ENCODE measurements at regions not wholly inside any gene's neighbourhood (a gene's known extent, or its start where the extent isn't known, plus 50 kb on each side); places are given as distances from the start of the nearest gene placed in this dataset.
"Not testable (repeated sequence)": the region's sequence is repeated elsewhere in the genome, so short reads cannot be mapped to it uniquely, and the experiment has no call there.

DNA sequence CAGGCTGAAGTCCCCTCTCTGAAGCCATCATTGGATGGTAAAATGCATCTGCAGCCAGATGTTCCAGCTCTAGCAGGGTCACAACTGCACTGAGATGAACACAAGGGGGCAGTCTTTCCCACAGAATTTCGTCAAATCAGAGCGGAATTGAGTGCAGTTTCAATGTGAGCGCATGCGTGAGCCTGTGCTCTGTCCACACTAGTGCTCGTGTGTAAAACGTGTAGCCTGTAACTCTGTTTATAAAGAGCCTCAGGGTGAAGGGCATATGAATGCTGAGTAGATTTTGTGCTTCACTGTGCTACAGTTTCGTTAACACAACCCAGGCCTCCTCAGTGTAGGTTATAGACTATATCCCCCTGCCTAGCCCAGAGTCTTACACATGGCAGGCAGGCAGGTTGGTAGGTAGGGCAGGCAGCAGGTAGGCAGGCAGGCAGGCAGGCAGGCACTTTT is 92.7 kb upstream of the GOLGA6L4 start:
- Histone ChIP-seq H3K4me3 (ENCODE audit: low read depth, low read length) (peak overlapping the region; percentile 33), H3K4me1 (no peaks in the 10 kb centered on the region), H3K36me3 (no peaks in the 10 kb centered on the region), H3K9me3 (no peaks in the 10 kb centered on the region), H3K27me3 (no peaks in the 10 kb centered on the region)
- TF ChIP-seq CTCF (IDR thresholded peaks at IDR 0.05; ENCODE audit: low read depth, low read length) = peak; percentile 88
- peak; percentile 83 for DNase-seq

GRCh38 chr15:84143753-84144314 is 91.7 kb upstream of the GOLGA6L4 start:
- H3K4me1 ChIP-seq = no peaks in the 10 kb centered on the region
- DNase-seq = no peak
- no peaks in the 10 kb centered on the region for H3K27me3 ChIP-seq
- no peaks in the 10 kb centered on the region for H3K9me3 ChIP-seq
- no peak for TF ChIP-seq CTCF (IDR thresholded peaks at IDR 0.05; ENCODE audit: low read depth, low read length)
- no peaks in the 10 kb centered on the region for H3K36me3 ChIP-seq
- no peak overlapping the region for H3K4me3 ChIP-seq (ENCODE audit: low read depth, low read length)

- not testable (repeated sequence) for DNase-seq; H3K4me1 ChIP-seq; H3K4me3 ChIP-seq (ENCODE audit: low read depth, low read length); H3K27me3 ChIP-seq; H3K36me3 ChIP-seq; H3K9me3 ChIP-seq
Observed at GRCh38 chr15:84144946-84145345, 90.6 kb upstream of the GOLGA6L4 start.

DNA sequence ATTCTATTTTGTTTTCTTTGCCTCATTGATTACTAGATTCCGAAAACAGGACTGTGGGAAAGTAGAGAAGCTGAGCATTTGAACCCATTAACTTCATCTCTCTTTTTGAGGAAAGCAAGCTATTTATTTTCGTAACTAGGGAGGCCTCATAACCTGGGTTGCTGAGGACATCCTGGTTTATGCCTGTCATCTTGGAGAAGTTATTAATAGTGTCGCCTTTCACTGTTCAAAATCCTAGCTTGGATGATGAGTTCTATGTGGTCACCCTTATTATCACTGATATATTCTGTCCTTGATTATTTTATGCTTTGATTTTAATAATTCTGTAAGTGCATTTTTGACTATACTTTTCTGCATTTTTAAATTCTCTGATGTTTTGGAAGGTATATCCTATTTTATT is 89.3 kb upstream of the GOLGA6L4 start:
- H3K4me3 ChIP-seq (ENCODE audit: low read depth, low read length); DNase-seq; H3K9me3 ChIP-seq; H3K27me3 ChIP-seq; H3K4me1 ChIP-seq; H3K36me3 ChIP-seq: not testable (repeated sequence)

GRCh38 chr15:84147307-84147706 is 88.3 kb upstream of the GOLGA6L4 start:
- not testable (repeated sequence) for H3K9me3 ChIP-seq; H3K36me3 ChIP-seq; DNase-seq; H3K4me1 ChIP-seq; H3K27me3 ChIP-seq; H3K4me3 ChIP-seq (ENCODE audit: low read depth, low read length)

GRCh38 chr15:84151205-84151931 is 84.2 kb upstream of the GOLGA6L4 start:
- H3K9me3 ChIP-seq = no peaks in the 10 kb centered on the region
- H3K4me3 ChIP-seq (ENCODE audit: low read depth, low read length) = no peak overlapping the region
- no peak for TF ChIP-seq CTCF (IDR thresholded peaks at IDR 0.05; ENCODE audit: low read depth, low read length)
- H3K36me3 ChIP-seq = no peaks in the 10 kb centered on the region
- no peaks in the 10 kb centered on the region for H3K27me3 ChIP-seq
- no peak for DNase-seq
- H3K4me1 ChIP-seq = no peaks in the 10 kb centered on the region

GRCh38 chr15:84152381-84152979 is 83.1 kb upstream of the GOLGA6L4 start:
- not testable (repeated sequence) for H3K4me1 ChIP-seq; H3K9me3 ChIP-seq; DNase-seq; H3K4me3 ChIP-seq (ENCODE audit: low read depth, low read length); H3K27me3 ChIP-seq; H3K36me3 ChIP-seq

DNA sequence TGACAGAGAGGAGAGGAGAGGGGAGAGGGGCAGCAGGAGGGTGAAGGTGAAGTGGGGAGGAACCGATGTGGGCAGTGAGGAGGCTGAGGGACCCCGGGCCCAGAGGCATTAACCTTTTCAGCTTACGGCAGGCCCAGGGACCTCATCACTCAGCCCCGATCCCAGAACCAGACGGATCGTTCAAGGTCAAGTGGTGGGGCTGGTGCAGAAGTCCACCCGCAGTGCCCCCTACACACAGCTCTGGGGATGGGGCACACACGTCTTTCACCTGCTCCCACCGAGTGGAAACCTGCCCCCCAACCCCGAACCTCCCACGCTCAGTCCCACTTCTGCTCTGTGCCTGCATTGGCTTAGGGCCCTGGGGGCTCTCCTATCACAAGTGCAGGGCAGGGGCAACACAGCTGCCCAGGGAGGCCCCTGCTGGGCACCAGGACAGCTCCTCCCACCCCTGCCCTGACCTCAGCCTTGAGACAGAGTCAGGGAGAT is 81.9 kb upstream of the GOLGA6L4 start:
- H3K4me1 ChIP-seq; H3K9me3 ChIP-seq; DNase-seq; H3K36me3 ChIP-seq; H3K4me3 ChIP-seq (ENCODE audit: low read depth, low read length); H3K27me3 ChIP-seq: not testable (repeated sequence)

DNA sequence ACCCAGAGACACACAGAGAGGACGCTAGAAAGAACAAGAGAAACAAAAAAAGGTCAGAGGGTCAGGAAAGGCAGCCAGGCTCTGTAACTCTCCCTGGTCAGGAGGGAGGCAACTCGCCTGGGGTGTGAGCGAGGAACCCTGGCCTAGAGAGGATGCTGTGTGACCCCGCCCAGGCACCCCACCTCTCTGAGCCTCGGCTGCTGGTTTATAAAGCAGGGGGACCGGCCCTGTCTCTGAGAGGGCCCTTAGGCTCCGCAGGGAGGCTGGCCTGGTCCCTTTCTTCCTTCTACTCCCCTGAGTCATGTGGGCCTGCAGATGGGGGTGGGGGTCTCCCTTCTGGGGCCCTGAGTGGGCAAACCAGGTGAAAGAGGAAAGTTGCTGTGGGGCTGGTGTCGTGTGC is 81.3 kb upstream of the GOLGA6L4 start:
- H3K27me3 ChIP-seq; H3K9me3 ChIP-seq; H3K4me3 ChIP-seq (ENCODE audit: low read depth, low read length); H3K4me1 ChIP-seq; DNase-seq; H3K36me3 ChIP-seq: not testable (repeated sequence)

- not testable (repeated sequence) for H3K4me1 ChIP-seq; H3K9me3 ChIP-seq; H3K4me3 ChIP-seq (ENCODE audit: low read depth, low read length); DNase-seq; H3K36me3 ChIP-seq; H3K27me3 ChIP-seq
Observed at GRCh38 chr15:84154787-84155186, 80.8 kb upstream of the GOLGA6L4 start.

DNA sequence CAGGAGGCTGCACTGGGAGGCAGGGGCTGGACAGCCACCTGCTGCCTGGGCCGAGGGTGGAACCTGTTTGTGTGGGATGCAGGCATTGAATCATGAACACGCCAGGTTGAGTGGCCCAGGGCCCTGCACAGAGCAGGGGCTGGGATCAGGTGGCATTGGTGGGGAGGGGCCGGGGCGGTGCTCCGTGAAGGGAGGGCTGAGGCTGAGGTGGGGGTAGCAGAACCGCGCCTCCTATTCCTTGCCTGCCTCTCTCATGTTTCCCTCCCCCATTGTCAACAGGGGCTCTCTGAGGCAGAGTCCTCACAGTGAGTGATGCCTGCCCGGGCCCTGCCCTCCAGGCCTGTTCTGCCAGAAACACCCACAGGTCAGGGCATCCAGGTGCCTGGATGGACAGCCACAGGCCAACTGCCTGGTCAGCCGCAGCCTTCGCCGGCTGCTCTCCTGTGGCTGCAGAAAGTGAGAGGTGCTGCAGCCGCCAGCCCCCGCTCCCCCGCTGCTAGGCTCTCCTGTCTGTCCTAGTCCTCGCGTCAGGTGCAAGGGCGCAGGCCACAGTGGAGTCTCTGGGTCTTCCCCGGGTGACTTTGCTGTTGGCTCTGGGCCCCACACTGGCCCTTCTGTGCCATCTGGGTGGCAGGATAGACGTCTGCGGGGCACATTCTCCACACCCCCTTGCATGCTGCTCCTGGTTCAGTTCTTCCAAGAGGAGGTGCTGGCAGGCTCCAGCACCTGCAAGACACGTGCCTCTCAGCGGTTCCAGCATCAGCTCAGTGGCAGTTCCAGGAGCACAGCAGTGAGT is 79.6 kb upstream of the GOLGA6L4 start:
- H3K27me3 ChIP-seq; DNase-seq; H3K9me3 ChIP-seq; H3K36me3 ChIP-seq; H3K4me3 ChIP-seq (ENCODE audit: low read depth, low read length); H3K4me1 ChIP-seq: not testable (repeated sequence)

- H3K4me1 ChIP-seq; H3K27me3 ChIP-seq; H3K36me3 ChIP-seq; DNase-seq; H3K4me3 ChIP-seq (ENCODE audit: low read depth, low read length); H3K9me3 ChIP-seq: not testable (repeated sequence)
Observed at GRCh38 chr15:84156588-84156840, 79.1 kb upstream of the GOLGA6L4 start.
